ENCODE measurements at regions not wholly inside any gene's neighbourhood (a gene's known extent, or its start where the extent isn't known, plus 50 kb on each side); places are given as distances from the start of the nearest gene placed in this dataset.

DNA sequence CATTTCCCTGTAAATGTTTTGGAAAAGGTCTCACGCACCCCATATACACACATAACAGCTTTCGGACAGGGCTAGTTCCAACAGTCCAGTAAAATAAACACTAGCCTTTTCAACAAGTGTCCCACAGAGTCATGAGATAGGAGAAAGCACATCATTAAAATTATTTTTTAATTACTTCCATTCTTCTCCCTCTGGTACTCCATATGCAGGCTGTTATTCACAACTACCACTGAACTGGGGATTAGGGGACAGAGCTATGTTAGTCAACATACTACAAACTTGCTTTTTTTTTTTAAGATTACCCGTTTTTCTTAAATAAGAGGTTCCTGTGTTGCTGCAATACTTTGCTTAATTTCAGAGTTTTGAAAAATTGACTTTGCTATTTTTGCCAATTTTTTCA lies 576.6 kb upstream of the KCND2 start:
- TF ChIP-seq, protein P1, sequence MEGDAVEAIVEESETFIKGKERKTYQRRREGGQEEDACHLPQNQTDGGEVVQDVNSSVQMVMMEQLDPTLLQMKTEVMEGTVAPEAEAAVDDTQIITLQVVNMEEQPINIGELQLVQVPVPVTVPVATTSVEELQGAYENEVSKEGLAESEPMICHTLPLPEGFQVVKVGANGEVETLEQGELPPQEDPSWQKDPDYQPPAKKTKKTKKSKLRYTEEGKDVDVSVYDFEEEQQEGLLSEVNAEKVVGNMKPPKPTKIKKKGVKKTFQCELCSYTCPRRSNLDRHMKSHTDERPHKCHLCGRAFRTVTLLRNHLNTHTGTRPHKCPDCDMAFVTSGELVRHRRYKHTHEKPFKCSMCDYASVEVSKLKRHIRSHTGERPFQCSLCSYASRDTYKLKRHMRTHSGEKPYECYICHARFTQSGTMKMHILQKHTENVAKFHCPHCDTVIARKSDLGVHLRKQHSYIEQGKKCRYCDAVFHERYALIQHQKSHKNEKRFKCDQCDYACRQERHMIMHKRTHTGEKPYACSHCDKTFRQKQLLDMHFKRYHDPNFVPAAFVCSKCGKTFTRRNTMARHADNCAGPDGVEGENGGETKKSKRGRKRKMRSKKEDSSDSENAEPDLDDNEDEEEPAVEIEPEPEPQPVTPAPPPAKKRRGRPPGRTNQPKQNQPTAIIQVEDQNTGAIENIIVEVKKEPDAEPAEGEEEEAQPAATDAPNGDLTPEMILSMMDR (conservative IDR thresholded peaks at IDR 0.05; ENCODE audit: control insufficient read depth, insufficient read depth, low read depth, low read length), result no peak
- no peak for DNase-seq (ENCODE audit: low read depth)
- H3K4me3 ChIP-seq (ENCODE audit: control insufficient read depth, low read depth, low read length), result no peak overlapping the region

DNA sequence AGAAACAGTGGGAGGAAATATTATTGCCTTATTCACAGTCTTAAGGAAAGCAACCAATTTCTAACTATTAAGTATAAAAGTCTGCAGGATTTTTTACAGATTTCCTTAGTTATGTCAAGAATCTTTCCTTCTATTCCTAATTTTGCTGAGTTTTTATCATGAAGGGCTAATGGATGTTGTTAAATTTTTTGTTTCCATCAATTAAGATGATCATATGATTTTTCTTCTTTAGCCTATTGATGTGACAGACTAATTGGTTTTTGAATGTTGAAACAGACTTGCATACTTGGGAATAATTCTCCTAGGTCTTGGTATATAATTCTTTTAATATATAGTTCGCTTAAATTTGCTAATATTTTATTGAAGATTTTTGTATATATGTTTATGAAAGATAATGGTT lies 569.1 kb upstream of the KCND2 start:
- TF ChIP-seq, protein P1 (conservative IDR thresholded peaks at IDR 0.05; ENCODE audit: control insufficient read depth, insufficient read depth, low read depth, low read length), result no peak
- no peak for DNase-seq (ENCODE audit: low read depth)
- no peak overlapping the region for H3K4me3 ChIP-seq (ENCODE audit: control insufficient read depth, low read depth, low read length)

DNA sequence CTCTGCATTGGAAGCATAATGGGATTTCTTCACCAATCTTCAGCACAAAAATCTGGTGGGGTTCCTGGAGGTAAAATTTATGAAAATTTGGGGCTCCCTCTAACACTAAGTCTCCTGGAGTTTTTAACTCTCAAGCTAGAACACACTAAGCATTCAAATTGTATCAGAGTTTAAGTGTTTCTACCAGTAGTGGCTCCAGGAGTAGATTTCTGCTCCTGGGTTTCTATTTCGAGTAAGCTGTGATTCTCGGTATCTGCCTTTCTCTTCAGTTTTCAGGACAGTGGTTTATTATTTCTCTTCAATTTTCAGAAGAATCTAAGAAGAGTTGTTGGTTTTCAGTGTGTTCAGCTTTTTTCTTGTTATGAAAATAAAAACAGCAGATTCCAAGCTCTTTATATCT lies 566.4 kb upstream of the KCND2 start:
- no peak for DNase-seq (ENCODE audit: low read depth)
- no peak overlapping the region for H3K4me3 ChIP-seq (ENCODE audit: control insufficient read depth, low read depth, low read length)
- TF ChIP-seq, protein P1 (conservative IDR thresholded peaks at IDR 0.05; ENCODE audit: control insufficient read depth, insufficient read depth, low read depth, low read length), result no peak

DNA sequence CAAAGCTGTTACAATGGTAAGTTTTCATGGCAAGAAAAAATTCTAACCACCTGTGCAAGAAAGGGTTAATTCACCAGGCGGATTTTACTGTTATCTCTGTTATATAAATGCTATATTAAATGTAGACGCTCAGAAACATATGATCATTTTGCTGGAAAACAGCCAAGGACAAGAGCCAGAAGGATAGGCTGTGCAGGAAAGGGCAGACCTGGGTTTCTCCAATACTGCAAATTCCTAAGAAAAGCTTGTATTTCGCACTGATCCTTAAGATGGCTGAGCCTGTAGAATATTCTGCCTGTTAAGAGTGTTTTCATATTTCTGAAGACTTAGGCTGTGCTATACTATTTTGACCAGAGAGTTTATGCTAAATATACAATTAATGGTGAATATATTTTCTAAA lies 564.1 kb upstream of the KCND2 start:
- H3K4me3 ChIP-seq (ENCODE audit: control insufficient read depth, low read depth, low read length), result no peak overlapping the region
- no peak for DNase-seq (ENCODE audit: low read depth)
- TF ChIP-seq, protein P1 (conservative IDR thresholded peaks at IDR 0.05; ENCODE audit: control insufficient read depth, insufficient read depth, low read depth, low read length), result no peak

DNA sequence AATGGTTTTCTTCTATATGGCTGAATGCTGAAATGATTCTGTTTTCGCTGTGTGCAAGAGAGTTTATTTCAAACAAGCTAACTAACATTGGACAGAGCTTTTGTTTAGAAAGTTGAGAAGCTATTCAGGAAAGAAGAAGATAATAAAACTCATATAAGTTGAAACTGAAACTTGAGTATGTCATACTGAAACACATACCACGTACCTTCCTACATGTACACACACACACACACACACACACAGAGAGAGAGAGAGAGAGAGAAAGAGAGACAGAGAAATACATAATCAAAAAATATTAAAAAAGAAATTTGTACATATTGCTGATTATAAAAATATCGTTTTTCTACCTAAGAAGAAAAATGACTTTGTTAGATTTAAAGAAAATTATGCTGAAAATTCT lies 561.9 kb upstream of the KCND2 start:
- no peak overlapping the region for H3K4me3 ChIP-seq (ENCODE audit: control insufficient read depth, low read depth, low read length)
- DNase-seq (ENCODE audit: low read depth), result no peak
- TF ChIP-seq, protein P1 (conservative IDR thresholded peaks at IDR 0.05; ENCODE audit: control insufficient read depth, insufficient read depth, low read depth, low read length), result no peak

DNA sequence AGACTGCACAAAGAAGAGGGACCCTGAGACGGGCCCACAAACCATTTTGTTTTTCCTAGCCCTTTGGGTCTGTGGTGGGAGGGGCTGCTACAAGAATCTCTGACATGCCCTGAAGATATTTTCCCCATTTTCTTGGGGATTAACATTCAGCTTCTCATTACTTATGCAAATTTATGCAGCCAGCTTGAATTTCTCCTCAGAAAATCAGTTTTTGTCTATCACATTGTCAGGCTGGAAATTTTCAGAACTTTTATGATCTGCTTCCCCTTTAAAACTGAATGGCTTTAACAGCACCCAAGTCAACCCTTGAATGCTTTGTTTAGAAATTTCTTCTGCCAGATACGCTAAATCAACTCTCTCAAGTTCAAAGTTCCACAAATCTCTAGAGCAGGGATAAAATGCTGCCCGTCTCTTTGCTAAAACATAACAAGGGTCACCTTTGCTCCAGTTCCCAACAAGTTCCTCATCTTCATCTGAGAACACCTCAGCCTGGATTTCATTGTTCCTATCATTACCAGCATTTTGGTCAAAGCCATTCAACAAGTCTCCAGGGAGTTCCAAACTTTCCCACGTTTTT lies 560.0 kb upstream of the KCND2 start:
- no peak for DNase-seq (ENCODE audit: low read depth)
- no peak overlapping the region for H3K4me3 ChIP-seq (ENCODE audit: control insufficient read depth, low read depth, low read length)
- TF ChIP-seq, protein P1 (conservative IDR thresholded peaks at IDR 0.05; ENCODE audit: control insufficient read depth, insufficient read depth, low read depth, low read length), result no peak

DNA sequence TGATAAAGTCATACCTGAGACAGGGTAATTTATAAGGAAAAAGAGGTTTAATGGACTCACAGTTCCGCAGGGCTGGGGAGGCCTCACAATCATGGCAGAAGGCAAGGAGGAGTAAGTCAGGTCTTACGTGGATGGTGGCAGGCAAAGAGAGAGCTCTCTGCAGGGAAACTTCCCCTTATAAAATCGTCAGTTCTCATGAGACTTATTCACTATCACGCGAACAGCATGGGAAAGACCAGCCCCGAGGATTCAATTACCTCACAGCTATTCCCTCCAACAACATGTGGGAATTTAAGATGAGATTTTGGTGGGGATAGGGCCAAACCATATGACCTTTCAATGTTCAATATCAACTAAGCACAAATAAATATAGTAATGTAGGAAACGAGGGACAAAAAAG lies 559.4 kb upstream of the KCND2 start:
- DNase-seq (ENCODE audit: low read depth), result no peak
- TF ChIP-seq, protein P1 (conservative IDR thresholded peaks at IDR 0.05; ENCODE audit: control insufficient read depth, insufficient read depth, low read depth, low read length), result no peak
- H3K4me3 ChIP-seq (ENCODE audit: control insufficient read depth, low read depth, low read length), result no peak overlapping the region

All from fibroblast of mammary gland (primary cell).